Superior temporal gyrus (tissue), 1 donor: ENCODE measurements at regions not wholly inside any gene's neighbourhood (a gene's known extent, or its start where the extent isn't known, plus 50 kb on each side); places are given as distances from the start of the nearest gene placed in this dataset.
A peak's percentile ranks its signal among the peaks of the same experiment; 100 is the strongest.
"Not testable (repeated sequence)": the region's sequence is repeated elsewhere in the genome, so short reads cannot be mapped to it uniquely, and the experiment has no call there.

Source experiments
- DNase-seq: peaks from one replicate; pipeline ENCODE4 v3.0.0-alpha.2; 2016; ENCODE audit errors: extremely low spot score

DNA sequence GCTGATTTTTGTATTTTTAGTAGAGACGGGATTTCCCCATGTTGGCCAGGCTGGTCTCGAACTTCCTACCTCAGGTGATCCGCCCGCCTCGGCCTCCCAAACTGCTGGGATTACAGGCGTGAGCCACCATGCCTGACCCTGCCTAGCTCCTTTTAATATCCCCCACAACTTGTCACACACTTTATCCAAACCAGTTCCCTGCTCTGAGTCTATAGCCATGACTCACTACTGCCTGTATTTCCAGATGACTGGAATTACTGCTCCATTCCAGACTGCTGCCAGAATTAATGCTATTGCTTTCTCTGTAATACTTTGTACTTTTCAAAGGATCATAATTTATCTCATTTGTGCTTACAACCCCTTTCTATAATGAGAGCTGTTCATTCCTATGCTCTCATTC lies 153.1 kb downstream of the POTEM start:
- not testable (repeated sequence) for DNase-seq

DNA sequence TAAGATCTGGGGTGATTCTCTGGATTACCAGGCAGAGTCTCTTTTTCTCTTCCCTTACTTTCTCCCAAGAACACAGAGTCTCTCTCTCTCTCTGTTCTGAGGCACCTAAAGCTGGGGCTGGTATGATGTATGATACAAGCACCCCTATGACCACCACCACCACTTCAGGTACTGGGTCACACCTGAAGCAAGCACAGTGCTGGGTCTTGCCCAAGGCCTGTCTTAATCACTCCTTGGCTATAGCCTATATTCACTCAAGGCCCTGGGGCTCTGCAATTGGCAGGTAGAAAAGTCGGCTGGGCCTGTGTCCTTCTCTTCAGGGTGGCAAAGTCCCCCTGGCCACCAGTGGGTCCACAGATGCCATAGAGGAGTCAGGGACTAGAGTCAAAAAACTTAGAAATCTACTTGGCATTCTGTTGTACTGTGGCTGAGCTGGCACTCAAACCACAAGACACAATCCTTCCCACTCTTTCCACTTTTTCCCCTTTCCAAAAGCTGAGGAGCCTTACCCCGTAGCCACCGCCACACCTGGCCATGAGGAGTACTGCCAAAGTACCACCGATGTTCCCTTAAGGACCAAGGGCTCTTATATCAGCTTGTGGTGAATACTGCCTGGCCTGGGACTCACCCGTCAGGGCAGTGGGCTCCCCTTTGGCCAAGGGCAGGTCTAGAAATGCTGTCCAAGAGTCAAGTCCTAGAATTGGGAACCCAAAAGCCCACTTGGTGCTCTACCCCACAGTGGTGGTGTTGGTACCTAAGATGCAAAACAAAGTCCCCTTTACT lies 159.2 kb downstream of the POTEM start:
- not testable (repeated sequence) for DNase-seq

DNA sequence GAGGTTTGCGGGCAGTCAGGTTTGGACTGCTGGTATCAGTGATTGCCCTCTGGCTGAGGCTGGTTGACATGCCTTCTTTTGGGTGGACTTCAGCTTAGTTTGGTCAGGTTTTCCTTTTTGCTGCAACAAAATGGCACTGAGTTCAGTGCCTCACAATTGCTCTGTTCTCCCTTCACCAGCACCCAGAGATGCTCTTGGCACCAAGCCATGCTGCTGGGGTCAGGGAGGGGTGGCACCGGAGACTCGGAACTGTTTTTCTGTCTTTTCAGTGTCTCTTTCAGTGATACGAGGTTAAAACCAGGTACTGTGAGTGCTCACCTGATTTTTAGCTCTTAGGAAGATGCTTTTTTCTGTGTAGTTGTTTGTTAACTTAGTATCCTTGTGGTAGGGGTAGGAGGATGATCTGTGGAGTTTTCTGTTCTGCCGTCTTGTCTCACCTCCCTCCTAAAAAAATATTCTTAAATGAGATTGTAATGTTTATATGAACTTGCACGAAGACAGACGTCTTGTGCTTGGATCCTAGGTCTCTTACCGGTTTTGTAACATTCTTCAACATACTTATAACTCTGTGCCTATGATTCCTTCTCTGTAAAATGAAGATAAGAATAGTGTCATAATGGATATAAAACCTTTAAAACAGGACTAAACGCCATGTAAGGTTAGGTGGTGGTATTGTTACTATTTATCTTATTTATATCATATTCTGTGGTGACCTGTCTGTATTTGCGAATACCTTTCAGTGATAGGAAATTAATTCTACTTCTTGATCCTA lies 160.6 kb downstream of the POTEM start:
- DNase-seq = not testable (repeated sequence)

DNA sequence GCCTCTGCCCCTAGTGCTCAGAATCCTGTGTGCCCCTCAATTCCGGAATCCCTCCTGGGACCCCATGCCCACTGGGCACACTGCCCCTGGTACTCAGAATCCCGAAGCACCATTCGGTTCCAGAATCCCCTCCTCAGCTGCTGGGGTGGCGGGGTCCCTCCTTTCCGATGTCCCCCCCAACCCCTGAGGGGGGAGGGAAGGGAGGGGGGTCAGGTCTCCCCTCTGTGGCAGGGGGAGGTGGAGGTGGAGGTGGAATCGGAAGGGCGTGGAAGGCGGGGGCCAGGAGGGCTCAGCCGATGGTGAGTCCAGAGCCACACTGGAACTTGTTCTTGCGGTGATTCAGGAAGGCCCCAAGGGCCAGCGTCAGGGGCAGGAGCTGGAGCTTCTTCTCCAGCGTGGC lies 164.3 kb downstream of the POTEM start:
- not testable (repeated sequence) for DNase-seq

DNA sequence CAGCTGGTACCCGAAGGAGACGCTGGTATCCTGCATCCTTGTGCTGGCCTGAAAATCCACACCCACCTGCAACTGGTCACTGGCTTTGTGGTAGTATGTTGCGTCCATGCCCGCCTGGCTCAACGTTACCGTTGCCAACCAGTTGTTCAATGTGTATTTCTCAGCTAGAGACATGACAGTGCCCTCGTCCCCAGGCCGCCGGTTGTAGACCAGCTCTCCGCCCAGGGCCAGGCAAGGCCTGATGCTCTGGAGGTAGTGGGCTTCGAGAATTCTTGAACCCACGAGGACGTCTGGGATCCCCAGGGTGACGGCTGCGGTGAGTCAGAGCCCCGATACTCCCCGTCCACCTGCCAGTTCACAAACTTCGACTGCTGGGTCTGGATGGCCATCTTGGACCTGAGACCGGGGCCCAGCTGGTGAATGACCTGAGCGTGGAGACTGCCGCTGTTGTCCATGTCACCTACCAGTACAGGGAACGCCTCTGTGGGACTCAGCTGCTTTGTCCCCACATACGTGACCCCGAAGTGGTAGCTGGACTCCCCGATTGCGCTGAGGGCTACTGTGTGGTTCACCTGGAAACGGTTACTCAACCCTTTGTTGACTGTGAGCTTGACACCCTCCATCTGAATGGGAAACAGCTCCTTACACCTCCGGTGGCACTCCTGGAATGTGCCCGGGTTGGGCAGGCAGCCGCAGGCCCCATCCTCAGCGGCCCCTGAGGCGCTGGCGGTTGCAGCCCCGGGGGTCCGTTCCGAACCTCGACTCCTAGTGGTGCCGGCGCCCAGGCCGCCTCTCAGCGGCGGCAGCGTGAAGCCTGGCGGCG lies 165.0 kb downstream of the POTEM start:
- DNase-seq = not testable (repeated sequence)

DNA sequence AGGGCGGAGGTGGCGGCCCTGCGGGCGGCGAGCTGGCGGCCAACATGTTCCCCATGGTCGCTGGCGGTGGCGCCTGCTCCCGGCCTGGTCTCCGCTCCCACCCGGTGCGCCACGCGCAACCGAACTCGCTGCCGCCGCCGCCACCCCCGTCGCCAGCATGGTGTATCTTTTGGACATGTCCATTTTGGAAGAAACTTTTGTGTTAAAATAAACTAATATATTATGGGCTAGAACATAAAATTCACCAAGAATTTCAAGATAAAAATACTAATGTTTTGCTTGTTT lies 165.5 kb downstream of the POTEM start:
- not testable (repeated sequence) for DNase-seq

DNA sequence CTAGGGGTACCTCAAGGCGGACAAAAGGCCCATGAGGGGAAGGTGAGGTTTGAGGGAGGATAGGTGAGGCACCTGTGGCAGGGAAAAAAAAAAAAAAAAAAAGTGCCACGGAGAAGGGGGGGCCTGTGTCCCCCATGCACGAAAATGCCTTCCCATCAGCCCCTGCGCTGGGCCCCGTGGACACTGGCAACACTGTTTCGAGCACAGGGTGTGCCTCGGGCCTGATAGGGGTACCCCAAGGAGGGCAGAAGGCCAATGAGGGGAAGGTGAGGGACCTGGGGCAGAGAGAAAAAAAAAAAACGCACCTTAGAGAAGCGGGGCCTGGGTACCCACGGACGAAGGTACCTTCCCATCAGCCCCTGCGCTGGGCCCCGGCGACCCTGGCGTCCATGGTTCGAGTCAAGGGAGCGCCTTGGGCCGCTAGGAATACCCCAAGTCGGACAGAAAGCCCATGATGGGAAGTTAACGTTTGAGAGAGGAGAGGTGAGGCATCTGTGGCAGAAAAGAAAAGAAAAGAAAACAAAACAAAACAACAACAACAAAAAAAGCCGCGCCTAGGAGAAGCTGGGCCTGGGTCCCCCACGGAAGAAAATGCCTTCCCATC lies 190.0 kb downstream of the POTEM start:
- DNase-seq = not testable (repeated sequence)

DNA sequence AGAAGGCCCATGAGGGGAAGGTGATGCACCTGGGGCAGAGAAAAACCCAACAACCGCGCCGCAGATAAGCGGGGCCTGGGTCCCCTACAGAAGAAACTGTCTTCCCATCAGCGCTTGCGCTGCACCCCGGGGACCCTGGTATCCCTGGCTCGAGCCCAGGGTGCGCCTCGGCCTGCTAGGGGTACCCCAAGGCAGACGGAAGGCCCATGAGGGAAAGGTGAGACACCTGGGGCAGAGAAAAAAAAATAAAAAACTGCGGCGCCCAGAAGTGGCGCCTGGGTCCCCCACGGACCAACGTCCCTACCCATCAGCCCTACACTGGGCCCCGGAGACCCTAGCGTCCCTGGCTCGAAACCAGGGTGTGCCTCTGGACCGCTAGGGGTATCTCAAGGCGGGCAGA lies 190.8 kb downstream of the POTEM start:
- DNase-seq = not testable (repeated sequence)

DNA sequence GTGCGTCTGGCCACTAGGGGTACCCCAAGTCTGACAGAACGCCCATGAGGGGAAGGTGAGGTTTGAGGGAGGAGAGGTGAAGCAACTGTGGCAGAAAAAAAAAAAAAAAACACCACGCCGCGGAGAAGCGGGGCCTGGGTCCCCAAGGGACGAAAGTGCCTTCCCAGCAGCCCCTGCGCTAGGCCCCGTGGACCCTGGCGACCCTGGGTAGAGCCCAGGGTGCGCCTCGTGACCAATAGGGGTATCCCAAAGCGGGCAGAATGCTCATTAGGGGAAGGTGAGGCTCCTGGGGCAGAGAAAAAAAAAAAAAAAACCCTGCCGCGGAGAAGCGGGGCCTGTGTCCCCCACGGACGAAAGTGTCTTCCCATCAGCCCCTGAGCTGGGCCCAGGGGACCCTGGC lies 191.4 kb downstream of the POTEM start:
- not testable (repeated sequence) for DNase-seq

DNA sequence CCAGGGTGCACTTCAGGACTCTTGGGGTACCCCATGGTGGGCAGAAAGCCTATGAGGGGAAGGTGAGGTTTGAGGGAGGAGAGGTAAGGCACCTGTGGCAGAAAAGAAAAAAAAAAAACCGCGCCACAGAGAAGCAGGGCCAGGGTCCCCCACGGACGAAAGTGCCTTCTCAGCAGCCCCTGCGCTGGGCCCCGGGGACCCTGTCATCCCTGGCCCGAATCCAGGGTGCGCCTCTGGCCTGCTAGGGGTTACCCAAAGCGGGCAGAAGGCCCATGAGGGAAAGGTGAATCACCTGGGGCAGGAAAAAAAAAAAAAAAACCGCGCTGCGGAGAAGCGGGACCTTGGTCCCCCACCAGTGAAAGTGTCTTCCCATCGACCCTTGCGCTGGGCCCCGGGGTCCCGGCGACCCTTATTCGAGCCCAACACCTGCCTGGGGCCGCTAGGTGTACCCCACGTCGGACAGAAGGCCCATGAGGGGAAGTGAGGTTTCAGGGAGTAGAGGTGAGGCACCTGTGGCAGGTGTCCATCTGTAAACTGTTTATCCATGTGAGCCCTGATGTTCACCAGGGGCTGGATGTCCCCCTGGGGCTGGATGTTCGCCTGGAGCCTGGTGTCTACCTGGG lies 191.9 kb downstream of the POTEM start:
- not testable (repeated sequence) for DNase-seq

DNA sequence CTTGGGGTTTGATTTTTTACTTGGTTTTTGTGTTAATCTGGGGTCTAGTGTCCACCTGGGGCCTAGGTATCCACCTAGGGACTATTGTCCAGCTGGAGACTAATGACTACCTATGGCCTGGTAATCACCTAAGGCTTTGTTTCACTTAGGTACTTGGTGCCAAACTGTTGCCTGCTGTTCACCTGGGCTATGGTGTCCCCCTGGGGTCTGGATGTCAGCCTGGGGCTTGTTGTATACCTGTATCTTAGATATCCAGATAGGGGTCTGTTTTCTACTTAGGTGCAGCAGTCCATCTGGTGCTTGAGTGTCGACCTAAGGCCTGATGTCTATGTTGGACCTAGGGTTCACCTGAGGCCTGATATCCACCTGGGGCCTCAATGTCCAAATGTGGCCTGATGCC lies 193.1 kb downstream of the POTEM start:
- DNase-seq = not testable (repeated sequence)

DNA sequence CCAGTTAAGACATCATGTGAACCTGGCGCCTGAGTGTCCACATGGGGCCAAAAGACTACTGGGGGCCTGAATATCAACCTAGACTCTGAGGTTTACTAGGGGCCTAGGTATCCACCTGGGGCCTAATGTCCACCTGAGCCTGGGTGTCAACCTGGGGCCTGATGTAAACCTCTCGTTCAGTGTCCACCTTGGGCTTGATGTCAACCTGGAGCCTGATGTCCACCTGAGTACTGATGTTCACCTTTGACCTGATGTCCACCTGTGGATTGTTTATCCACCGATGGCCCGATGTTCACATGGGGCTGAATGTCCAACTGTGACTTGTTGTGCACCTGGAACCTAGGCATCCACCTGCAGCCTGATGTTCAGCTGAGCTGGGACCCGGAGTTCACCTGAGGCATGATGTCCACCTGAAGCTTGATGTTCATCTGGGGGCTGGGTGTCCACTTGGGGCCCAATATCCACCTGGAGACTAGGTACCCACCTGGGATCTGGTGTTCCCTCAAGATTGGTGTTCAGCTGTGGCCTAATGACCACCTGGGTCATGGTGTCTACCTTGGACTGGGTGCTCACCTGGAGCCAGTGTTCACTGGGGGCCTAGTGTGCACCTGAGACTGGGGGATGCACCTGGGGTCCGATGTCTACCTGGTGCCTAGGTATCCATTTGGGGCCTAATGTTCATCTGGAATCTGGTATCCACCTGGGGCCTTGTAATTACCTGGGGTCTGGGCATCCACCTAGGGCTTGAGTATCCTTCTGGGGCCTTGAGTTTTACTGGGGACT lies 194.2 kb downstream of the POTEM start:
- not testable (repeated sequence) for DNase-seq

DNA sequence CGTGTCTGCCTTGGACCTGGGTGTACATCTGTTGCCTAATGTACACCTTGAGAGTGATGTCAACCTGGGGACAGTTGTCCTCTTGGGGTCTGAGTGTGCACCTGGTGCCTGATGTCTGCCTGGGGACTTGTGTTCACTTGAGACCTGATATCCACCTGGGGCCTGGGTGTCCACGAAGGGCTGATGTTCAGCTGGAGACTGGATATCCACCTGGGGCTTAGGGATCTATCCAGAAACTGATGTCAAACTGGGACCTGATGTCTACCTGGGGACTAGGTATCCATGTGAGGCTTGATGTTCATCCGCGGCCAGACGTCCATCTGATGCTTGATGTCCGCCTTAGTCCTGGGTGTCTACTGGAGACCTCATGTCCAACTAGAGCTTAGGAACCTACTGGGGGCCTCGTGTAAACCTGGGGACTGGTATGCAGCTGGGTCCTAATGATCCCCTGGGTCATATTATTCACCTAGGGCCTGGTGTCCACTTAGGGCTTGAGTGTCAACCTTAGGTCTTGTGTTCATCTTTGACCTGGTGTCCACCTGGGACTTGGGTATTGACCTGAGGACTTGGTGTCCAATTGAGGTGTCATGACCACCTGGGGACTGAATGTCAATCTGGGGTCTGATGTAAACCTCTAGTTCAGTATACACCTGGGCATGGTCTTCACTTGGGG lies 194.9 kb downstream of the POTEM start:
- DNase-seq = not testable (repeated sequence)

DNA sequence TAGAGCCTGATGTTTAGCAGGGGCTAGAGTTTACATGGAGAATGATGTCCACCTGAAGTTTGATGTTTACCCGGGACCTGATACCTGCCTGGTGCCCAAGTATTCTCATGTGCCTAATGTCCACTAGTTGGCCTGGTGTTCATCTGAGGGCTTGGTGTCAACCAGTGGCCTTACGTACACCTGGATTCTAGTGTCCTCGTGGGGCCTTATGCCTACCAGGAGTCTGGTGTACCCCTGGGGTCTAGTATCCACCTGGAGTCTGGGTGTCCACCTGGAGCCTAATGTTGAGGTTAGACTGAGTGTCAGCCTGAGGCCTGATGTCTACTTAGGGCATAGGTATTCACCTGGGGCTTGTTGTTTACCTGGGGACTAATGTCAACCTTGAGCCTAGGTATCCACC lies 195.7 kb downstream of the POTEM start:
- DNase-seq = not testable (repeated sequence)

DNA sequence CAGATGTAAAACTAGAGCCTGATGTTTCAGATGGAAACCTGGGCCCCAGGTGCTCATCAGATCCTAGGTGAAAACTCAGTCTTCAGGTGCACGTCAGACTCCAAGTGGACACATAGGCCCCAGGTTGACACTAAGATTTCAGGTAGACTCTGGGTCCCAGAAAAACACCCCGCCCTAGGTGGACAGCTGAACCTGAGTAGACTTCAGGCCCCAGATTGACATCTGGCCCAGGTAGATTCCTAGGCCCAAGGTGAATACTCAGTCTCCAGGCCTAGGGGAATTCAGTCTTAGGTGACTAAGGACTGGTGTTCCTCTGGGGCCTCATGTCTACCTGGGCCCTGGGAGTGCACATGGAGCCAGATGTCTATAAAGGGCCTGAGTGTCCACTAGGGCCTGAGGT lies 196.7 kb downstream of the POTEM start:
- peak; percentile 0 for DNase-seq

DNA sequence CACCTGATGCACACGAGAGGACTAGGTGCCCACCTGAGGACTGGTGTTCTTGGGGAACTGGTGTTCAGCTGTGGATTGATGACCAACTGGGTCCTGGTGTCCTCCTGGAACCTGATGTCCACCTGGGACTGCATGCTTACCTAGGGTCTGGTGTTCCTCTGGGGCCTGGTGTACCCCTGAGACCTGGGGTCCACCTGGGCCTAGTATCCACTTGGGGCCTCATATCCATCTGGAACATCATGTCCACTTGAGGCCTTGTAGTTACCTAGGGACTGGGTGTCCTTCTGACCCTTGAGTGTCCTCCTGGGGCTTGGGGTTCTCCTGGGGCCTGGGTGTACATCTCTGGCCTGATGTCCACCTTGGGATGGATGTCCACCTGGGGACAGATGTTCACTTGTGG lies 197.2 kb downstream of the POTEM start:
- DNase-seq = not testable (repeated sequence)

DNA sequence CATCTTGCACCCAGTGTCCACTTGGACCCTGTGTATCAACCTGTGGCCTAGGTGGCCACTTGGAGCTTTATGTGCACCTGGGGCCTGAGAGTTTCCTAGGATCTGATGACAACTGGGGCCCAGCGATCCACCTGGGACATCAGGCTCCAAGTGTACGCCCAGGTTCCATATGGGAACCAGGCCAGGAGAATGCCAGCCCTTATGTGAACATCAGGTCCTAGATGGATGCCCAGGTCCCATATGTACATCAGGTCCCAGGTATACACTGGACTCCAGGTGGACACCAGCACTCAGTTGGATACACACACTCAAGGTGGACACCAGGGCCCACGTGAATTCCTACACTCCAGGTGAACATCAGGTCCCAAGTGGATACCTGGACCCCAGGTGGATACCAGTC lies 198.8 kb downstream of the POTEM start:
- DNase-seq = not testable (repeated sequence)

DNA sequence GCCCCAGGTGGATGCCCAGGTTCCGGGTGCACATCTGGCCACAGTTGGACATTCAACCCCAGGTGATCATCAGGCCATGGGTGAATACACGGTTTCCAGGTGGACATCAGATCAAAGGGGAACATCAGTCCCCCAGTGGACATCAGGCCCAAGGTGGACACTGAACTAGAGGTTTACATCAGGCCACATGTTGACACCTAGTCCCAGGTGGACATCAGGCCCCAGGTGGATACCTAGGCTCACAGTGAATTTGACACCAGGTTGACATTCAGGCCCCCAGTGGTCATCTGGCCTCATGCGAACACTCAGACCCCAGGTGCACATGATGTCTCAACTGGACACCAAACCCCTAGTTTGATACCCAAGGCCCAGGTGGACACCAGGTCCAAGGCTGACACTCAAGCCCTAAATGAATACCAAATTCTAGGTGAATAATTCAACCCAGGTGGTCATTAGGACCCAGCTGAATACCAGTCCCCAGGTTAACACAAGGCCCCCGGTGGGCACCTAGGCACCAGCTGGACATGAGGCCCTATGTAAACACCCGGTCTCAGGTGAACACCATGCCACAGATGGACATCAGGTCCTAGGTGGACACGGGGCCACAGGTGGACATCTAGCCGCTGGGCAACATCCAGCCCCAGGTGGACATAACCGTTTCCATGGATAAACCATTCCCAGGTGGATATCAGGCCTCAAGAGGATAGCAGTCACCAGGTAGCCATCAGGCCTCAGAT lies 200.4 kb downstream of the POTEM start:
- DNase-seq = not testable (repeated sequence)

DNA sequence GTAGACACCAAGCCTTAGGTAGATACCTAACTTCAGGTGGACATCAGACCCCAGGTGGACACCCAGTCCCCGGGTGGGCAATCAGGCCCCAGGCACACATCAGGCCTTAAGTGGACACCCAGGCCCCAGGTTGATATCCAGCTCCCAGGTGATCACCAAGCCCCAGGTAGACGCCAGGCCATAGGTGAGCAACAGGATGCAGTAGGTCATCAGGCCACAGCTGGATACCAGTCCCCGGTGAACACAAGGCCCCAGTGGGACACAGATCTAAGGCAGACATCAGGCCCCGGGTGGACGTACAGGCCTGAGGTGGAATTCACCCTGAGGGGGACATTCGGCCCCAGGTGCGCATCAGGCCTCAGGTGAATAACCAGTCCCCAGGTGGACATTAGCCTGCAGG lies 201.0 kb downstream of the POTEM start:
- not testable (repeated sequence) for DNase-seq
